GM21447 (cell line): ENCODE measurements at regions not wholly inside any gene's neighbourhood (a gene's known extent, or its start where the extent isn't known, plus 50 kb on each side); places are given as distances from the start of the nearest gene placed in this dataset.

Experiments used
- ATAC-seq: cut with Tn5 transposase; IDR thresholded peaks from one replicate; pipeline ENCODE4 v1.9.1; 2021; ENCODE audit not compliant: unreplicated experiment

GRCh38 chr13:24075137-24075975 lies 85.2 kb upstream of the SPATA13 start:
- no peak for ATAC-seq

GRCh38 chr13:24076109-24076508 lies 84.4 kb upstream of the SPATA13 start:
- ATAC-seq = no peak

GRCh38 chr13:24076636-24077035 lies 83.9 kb upstream of the SPATA13 start:
- no peak for ATAC-seq

- no peak for ATAC-seq
Measured at GRCh38 chr13:24080134-24080533, 80.4 kb upstream of the SPATA13 start.

- ATAC-seq = no peak
Measured at GRCh38 chr13:24081387-24081786, 79.1 kb upstream of the SPATA13 start.

- no peak for ATAC-seq
Measured at GRCh38 chr13:24083141-24083540, 77.4 kb upstream of the SPATA13 start.

- no peak for ATAC-seq
Measured at GRCh38 chr13:24083722-24084421, 76.6 kb upstream of the SPATA13 start.

GRCh38 chr13:24085662-24086061 lies 74.9 kb upstream of the SPATA13 start:
- ATAC-seq = no peak

- ATAC-seq = no peak
Measured at GRCh38 chr13:24086642-24087041, 73.9 kb upstream of the SPATA13 start.

- ATAC-seq = no peak
Measured at GRCh38 chr13:24087605-24088225, 72.8 kb upstream of the SPATA13 start.

GRCh38 chr13:24090049-24090448 lies 70.5 kb upstream of the SPATA13 start:
- no peak for ATAC-seq

- no peak for ATAC-seq
Measured at GRCh38 chr13:24091080-24091479, 69.4 kb upstream of the SPATA13 start.

GRCh38 chr13:24092108-24092507 lies 68.4 kb upstream of the SPATA13 start:
- no peak for ATAC-seq

GRCh38 chr13:24093047-24093446 lies 67.5 kb upstream of the SPATA13 start:
- ATAC-seq = no peak

GRCh38 chr13:24096659-24097058 lies 63.9 kb upstream of the SPATA13 start:
- ATAC-seq = no peak

GRCh38 chr13:24097064-24097463 lies 63.5 kb upstream of the SPATA13 start:
- no peak for ATAC-seq

GRCh38 chr13:24097667-24098066 lies 62.9 kb upstream of the SPATA13 start:
- no peak for ATAC-seq

GRCh38 chr13:24099490-24099889 lies 61.0 kb upstream of the SPATA13 start:
- no peak for ATAC-seq

- ATAC-seq = no peak
Measured at GRCh38 chr13:24100188-24100587, 60.3 kb upstream of the SPATA13 start.

- no peak for ATAC-seq
Measured at GRCh38 chr13:24103782-24104372, 56.6 kb upstream of the SPATA13 start.

GRCh38 chr13:24104723-24105122 lies 55.8 kb upstream of the SPATA13 start:
- ATAC-seq = no peak

- ATAC-seq = no peak
Measured at GRCh38 chr13:24106429-24106828, 54.1 kb upstream of the SPATA13 start.
